IMR-90 (cell line): ENCODE measurements at regions not wholly inside any gene's neighbourhood (a gene's known extent, or its start where the extent isn't known, plus 50 kb on each side); places are given as distances from the start of the nearest gene placed in this dataset.

Source experiments
- BHLHE40 ChIP-seq: fragments of 150-350 bp; IDR thresholded peaks from 2 replicates; pipeline ENCODE4 v1.6.1; 2016; ENCODE audit warnings: mild to moderate bottlenecking, low read depth, low read length
- FOS ChIP-seq: fragments of 150-350 bp; IDR thresholded peaks from 2 replicates; pipeline ENCODE4 v1.6.1; 2016; ENCODE audit warnings: low read depth, low read length
- MAZ ChIP-seq: IDR thresholded peaks from 2 replicates; pipeline ENCODE4 v1.6.1; 2012; ENCODE audit warnings: low read depth, mild to moderate bottlenecking, low read length, improper control_type of control experiment, moderate library complexity, borderline replicate concordance
- MXI1 ChIP-seq: IDR thresholded peaks from 2 replicates; pipeline ENCODE4 v1.6.1; 2012; ENCODE audit warnings: low read depth, mild to moderate bottlenecking, low read length, moderate library complexity, borderline replicate concordance
- POLR2A ChIP-seq: IDR thresholded peaks from 2 replicates; pipeline ENCODE4 v1.6.1; 2012; ENCODE audit warnings: mild to moderate bottlenecking, low read depth, low read length
- RAD21 ChIP-seq: IDR thresholded peaks from 2 replicates; pipeline ENCODE4 v1.6.1; 2012; ENCODE audit warnings: low read length, improper control_type of control experiment
- RFX5 ChIP-seq: IDR thresholded peaks from 2 replicates; pipeline ENCODE4 v1.8.0; 2012; ENCODE audit warnings: low read depth, mild to moderate bottlenecking, low read length, moderate library complexity
- SMC3 ChIP-seq: fragments of 150-350 bp; IDR thresholded peaks from 2 replicates; pipeline ENCODE4 v1.6.1; 2016; ENCODE audit warnings: low read depth, mild to moderate bottlenecking, antibody characterized with exemption, low read length, moderate library complexity
- TF ChIP-seq, protein P1 (sequence below): conservative IDR thresholded peaks from 2 replicates; pipeline ENCODE4 v1.5.1; 2012; ENCODE audit warnings: mild to moderate bottlenecking, low read depth, low read length, improper control_type of control experiment
- TF ChIP-seq, protein P2 (sequence below): fragments of 150-350 bp; IDR thresholded peaks from 2 replicates; pipeline ENCODE4 v1.6.1; 2017; ENCODE audit warnings: mild to moderate bottlenecking, antibody characterized with exemption, low read length, low read depth

DNA sequence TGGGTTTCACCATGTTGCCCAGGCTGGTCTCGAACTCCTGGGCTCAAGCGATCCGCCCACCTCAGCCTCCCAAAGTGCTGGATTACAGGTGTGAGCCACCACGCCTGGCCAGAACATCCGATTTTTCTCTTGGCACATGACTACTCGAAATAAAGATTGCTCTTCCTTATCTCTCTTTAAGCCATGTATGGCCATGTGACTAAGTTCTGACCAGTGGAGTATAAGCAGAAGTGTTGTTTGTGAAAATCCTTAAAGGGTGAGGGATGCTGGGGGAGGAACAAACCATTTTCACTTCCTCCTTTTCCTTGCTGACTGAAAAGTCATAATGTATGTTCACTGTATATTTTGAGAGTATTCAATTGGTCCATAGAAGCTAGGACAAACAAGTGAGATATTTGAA is 50.7 kb upstream of the ATF7IP start:
- TF ChIP-seq, protein P1, sequence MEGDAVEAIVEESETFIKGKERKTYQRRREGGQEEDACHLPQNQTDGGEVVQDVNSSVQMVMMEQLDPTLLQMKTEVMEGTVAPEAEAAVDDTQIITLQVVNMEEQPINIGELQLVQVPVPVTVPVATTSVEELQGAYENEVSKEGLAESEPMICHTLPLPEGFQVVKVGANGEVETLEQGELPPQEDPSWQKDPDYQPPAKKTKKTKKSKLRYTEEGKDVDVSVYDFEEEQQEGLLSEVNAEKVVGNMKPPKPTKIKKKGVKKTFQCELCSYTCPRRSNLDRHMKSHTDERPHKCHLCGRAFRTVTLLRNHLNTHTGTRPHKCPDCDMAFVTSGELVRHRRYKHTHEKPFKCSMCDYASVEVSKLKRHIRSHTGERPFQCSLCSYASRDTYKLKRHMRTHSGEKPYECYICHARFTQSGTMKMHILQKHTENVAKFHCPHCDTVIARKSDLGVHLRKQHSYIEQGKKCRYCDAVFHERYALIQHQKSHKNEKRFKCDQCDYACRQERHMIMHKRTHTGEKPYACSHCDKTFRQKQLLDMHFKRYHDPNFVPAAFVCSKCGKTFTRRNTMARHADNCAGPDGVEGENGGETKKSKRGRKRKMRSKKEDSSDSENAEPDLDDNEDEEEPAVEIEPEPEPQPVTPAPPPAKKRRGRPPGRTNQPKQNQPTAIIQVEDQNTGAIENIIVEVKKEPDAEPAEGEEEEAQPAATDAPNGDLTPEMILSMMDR: no peak
- TF ChIP-seq RAD21 (no peak), POLR2A (no peak), MAZ (no peak), BHLHE40 (no peak), SMC3 (no peak), MXI1 (no peak), FOS (no peak), RFX5 (no peak)
- TF ChIP-seq, protein P2, sequence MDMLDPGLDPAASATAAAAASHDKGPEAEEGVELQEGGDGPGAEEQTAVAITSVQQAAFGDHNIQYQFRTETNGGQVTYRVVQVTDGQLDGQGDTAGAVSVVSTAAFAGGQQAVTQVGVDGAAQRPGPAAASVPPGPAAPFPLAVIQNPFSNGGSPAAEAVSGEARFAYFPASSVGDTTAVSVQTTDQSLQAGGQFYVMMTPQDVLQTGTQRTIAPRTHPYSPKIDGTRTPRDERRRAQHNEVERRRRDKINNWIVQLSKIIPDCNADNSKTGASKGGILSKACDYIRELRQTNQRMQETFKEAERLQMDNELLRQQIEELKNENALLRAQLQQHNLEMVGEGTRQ: no peak
